22Rv1 (cell line): ENCODE measurements at regions not wholly inside any gene's neighbourhood (a gene's known extent, or its start where the extent isn't known, plus 50 kb on each side); places are given as distances from the start of the nearest gene placed in this dataset.

Source experiments
- CTCF ChIP-seq: fragments of 450-650 bp; IDR thresholded peaks from 2 replicates; pipeline ENCODE4 v1.5.1; 2017; ENCODE audit warnings: mild to moderate bottlenecking
- ZFX ChIP-seq: fragments of 450-650 bp; IDR thresholded peaks from 2 replicates; pipeline ENCODE4 v1.6.1; 2017; ENCODE audit warnings: antibody characterized with exemption, borderline replicate concordance

DNA sequence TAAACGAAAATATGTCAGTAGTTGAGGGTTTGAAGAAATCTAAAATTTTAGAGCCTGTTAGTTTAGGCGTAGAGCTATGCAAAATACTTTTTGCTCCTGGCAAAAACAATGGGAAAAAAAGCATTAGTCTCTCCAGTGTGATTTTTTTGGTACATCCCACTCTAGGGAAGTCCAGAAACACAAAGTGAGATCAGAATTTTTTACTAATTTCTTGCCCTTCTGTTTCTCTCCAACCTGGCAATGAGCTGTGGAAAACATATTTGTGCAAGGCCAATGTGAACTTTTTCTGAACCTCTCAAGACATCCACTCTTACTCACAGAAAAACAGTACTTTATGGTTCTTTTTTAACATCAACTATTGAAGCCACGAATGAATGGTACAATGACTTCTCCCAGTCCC lies 56.9 kb upstream of the DCN start:
- TF ChIP-seq ZFX = no peak
- TF ChIP-seq CTCF = no peak
